HG03025 (cell line): ENCODE measurements at regions not wholly inside any gene's neighbourhood (a gene's known extent, or its start where the extent isn't known, plus 50 kb on each side); places are given as distances from the start of the nearest gene placed in this dataset.
"Not testable (repeated sequence)": the region's sequence is repeated elsewhere in the genome, so short reads cannot be mapped to it uniquely, and the experiment has no call there.

Experiments
- ATAC-seq: cut with Tn5 transposase; IDR thresholded peaks from one replicate; pipeline ENCODE4 v1.9.1; 2021; ENCODE audit warnings: mild to moderate bottlenecking, moderate library complexity; ENCODE audit not compliant: unreplicated experiment, low FRiP score

- no peak for ATAC-seq
Observed at GRCh38 chr3:165635791-165636683, 201.2 kb downstream of the BCHE start.

GRCh38 chr3:165624761-165625160 lies 212.5 kb downstream of the BCHE start:
- ATAC-seq, result no peak

GRCh38 chr3:165622356-165622755 lies 214.9 kb downstream of the BCHE start:
- ATAC-seq, result no peak

GRCh38 chr3:165619069-165619468 lies 218.2 kb downstream of the BCHE start:
- ATAC-seq, result no peak

- no peak for ATAC-seq
Observed at GRCh38 chr3:165617134-165617533, 220.1 kb downstream of the BCHE start.

- ATAC-seq, result no peak
Observed at GRCh38 chr3:165614337-165614736, 222.9 kb downstream of the BCHE start.

GRCh38 chr3:165613014-165613413 lies 224.2 kb downstream of the BCHE start:
- no peak for ATAC-seq

GRCh38 chr3:165607221-165607620 lies 230.0 kb downstream of the BCHE start:
- ATAC-seq, result no peak

GRCh38 chr3:165603196-165603595 lies 234.0 kb downstream of the BCHE start:
- ATAC-seq, result no peak

GRCh38 chr3:165572566-165572965 lies 264.7 kb downstream of the BCHE start:
- not testable (repeated sequence) for ATAC-seq

- no peak for ATAC-seq
Observed at GRCh38 chr3:165568907-165569462, 268.2 kb downstream of the BCHE start.

- ATAC-seq, result no peak
Observed at GRCh38 chr3:165555785-165556184, 281.4 kb downstream of the BCHE start.

GRCh38 chr3:165553371-165553770 lies 283.9 kb downstream of the BCHE start:
- ATAC-seq, result no peak

- ATAC-seq, result no peak
Observed at GRCh38 chr3:165549665-165550064, 287.6 kb downstream of the BCHE start.

GRCh38 chr3:165549037-165549436 lies 288.2 kb downstream of the BCHE start:
- ATAC-seq, result no peak

- ATAC-seq, result no peak
Observed at GRCh38 chr3:165545059-165545458, 292.2 kb downstream of the BCHE start.

- ATAC-seq, result no peak
Observed at GRCh38 chr3:165544432-165544831, 292.8 kb downstream of the BCHE start.

- no peak for ATAC-seq
Observed at GRCh38 chr3:165538166-165538565, 299.1 kb downstream of the BCHE start.

- no peak for ATAC-seq
Observed at GRCh38 chr3:165532851-165533250, 304.4 kb downstream of the BCHE start.

- ATAC-seq, result no peak
Observed at GRCh38 chr3:165529451-165529850, 307.8 kb downstream of the BCHE start.

GRCh38 chr3:165526367-165526766 lies 310.9 kb downstream of the BCHE start:
- no peak for ATAC-seq

- ATAC-seq, result no peak
Observed at GRCh38 chr3:165523801-165524200, 313.4 kb downstream of the BCHE start.
